Tongue (tissue), 1 donor: ENCODE measurements at regions not wholly inside any gene's neighbourhood (a gene's known extent, or its start where the extent isn't known, plus 50 kb on each side); places are given as distances from the start of the nearest gene placed in this dataset.
"Not testable (repeated sequence)": the region's sequence is repeated elsewhere in the genome, so short reads cannot be mapped to it uniquely, and the experiment has no call there.

ENCODE experiments used
- DNase-seq: peaks from one replicate; pipeline ENCODE4 v3.0.0-alpha.2; 2015

- DNase-seq = no peak
These were observed 385.3 kb upstream of the ATXN7L3B start for GRCh38 chr12:74152370-74152769.

- no peak for DNase-seq
These were observed 371.5 kb upstream of the ATXN7L3B start for GRCh38 chr12:74166096-74166495.

GRCh38 chr12:74169607-74170006 lies 368.0 kb upstream of the ATXN7L3B start:
- DNase-seq = no peak

- no peak for DNase-seq
These were observed 366.8 kb upstream of the ATXN7L3B start for GRCh38 chr12:74170645-74171477.

- no peak for DNase-seq
These were observed 366.1 kb upstream of the ATXN7L3B start for GRCh38 chr12:74171478-74171909.

GRCh38 chr12:74174961-74175360 lies 362.7 kb upstream of the ATXN7L3B start:
- not testable (repeated sequence) for DNase-seq

- no peak for DNase-seq
These were observed 352.3 kb upstream of the ATXN7L3B start for GRCh38 chr12:74185360-74185759.

- peak; percentile 58 for DNase-seq
These were observed 344.4 kb upstream of the ATXN7L3B start for GRCh38 chr12:74193191-74193590.

GRCh38 chr12:74204236-74204635 lies 333.4 kb upstream of the ATXN7L3B start:
- no peak for DNase-seq

- DNase-seq = no peak
These were observed 309.6 kb upstream of the ATXN7L3B start for GRCh38 chr12:74227846-74228545.

GRCh38 chr12:74229671-74230070 lies 308.0 kb upstream of the ATXN7L3B start:
- no peak for DNase-seq

GRCh38 chr12:74235342-74235741 lies 302.3 kb upstream of the ATXN7L3B start:
- DNase-seq = no peak

- no peak for DNase-seq
These were observed 296.3 kb upstream of the ATXN7L3B start for GRCh38 chr12:74241341-74241740.

GRCh38 chr12:74242088-74242487 lies 295.5 kb upstream of the ATXN7L3B start:
- no peak for DNase-seq

- DNase-seq = no peak
These were observed 292.2 kb upstream of the ATXN7L3B start for GRCh38 chr12:74245458-74245857.

GRCh38 chr12:74250891-74251290 lies 286.7 kb upstream of the ATXN7L3B start:
- DNase-seq = no peak

GRCh38 chr12:74253826-74254225 lies 283.8 kb upstream of the ATXN7L3B start:
- DNase-seq = not testable (repeated sequence)

- no peak for DNase-seq
These were observed 282.9 kb upstream of the ATXN7L3B start for GRCh38 chr12:74254784-74255183.

- no peak for DNase-seq
These were observed 278.4 kb upstream of the ATXN7L3B start for GRCh38 chr12:74259199-74259598.

- DNase-seq = no peak
These were observed 272.9 kb upstream of the ATXN7L3B start for GRCh38 chr12:74264692-74265091.

GRCh38 chr12:74269355-74269754 lies 268.3 kb upstream of the ATXN7L3B start:
- not testable (repeated sequence) for DNase-seq

- no peak for DNase-seq
These were observed 257.4 kb upstream of the ATXN7L3B start for GRCh38 chr12:74280156-74280655.

GRCh38 chr12:74281401-74282180 lies 256.0 kb upstream of the ATXN7L3B start:
- DNase-seq = not testable (repeated sequence)
